Activated B cell treated with CpG ODN at 0.5 μM for 24 hours (primary cell): ENCODE measurements at regions not wholly inside any gene's neighbourhood (a gene's known extent, or its start where the extent isn't known, plus 50 kb on each side); places are given as distances from the start of the nearest gene placed in this dataset.
"Not testable (repeated sequence)": the region's sequence is repeated elsewhere in the genome, so short reads cannot be mapped to it uniquely, and the experiment has no call there.

Source experiments
- ATAC-seq: fragments of 200-7000 bp; cut with Tn5 transposase; one replicate; pipeline ENCODE4 v1.10.0; 2021; ENCODE audit warnings: low read depth, mild to moderate bottlenecking, moderate library complexity
- CTCF ChIA-PET: fragments of 350-600 bp; sonication (Branson Sonifier 250); formaldehyde crosslinking; loops from one replicate; lab custom pipeline; 2021; ENCODE audit warnings: antibody characterized with exemption; lab: Charles Lee
- POLR2A ChIA-PET: fragments of 350-600 bp; sonication (Branson Sonifier 250); formaldehyde crosslinking; loops from one replicate; lab custom pipeline; 2021; ENCODE audit warnings: antibody characterized with exemption; lab: Charles Lee
- DNase-seq: peaks from one replicate; pipeline ENCODE4 v3.0.0; 2022
- H3K27ac Mint-ChIP-seq: one replicate; pipeline ENCODE4 v1.8.0; 2020; ENCODE audit warnings: mixed read lengths
- H3K27me3 Mint-ChIP-seq: one replicate; pipeline ENCODE4 v1.8.0; 2021; ENCODE audit warnings: mixed read lengths
- H3K36me3 Mint-ChIP-seq: one replicate; pipeline ENCODE4 v1.8.0; 2021; ENCODE audit warnings: low read depth, mixed read lengths
- H3K4me1 Mint-ChIP-seq: one replicate; pipeline ENCODE4 v1.8.0; 2021; ENCODE audit warnings: mixed read lengths
- H3K4me3 Mint-ChIP-seq: one replicate; pipeline ENCODE4 v1.8.0; 2020; ENCODE audit warnings: mild to moderate bottlenecking, mixed read lengths
- H3K9me3 Mint-ChIP-seq: one replicate; pipeline ENCODE4 v1.8.0; 2020; ENCODE audit warnings: mixed read lengths
- CTCF ChIP-seq: fragments of 200-600 bp; IDR thresholded peaks from one replicate; pipeline ENCODE4 v1.8.0; 2022; ENCODE audit warnings: antibody characterized with exemption, mild to moderate bottlenecking
- intact Hi-C: fragments of 100-400 bp; cut with micrococcal nuclease; formaldehyde crosslinking; loops from one replicate; pipeline ENCODE4 v1.15.1; 2024

DNA sequence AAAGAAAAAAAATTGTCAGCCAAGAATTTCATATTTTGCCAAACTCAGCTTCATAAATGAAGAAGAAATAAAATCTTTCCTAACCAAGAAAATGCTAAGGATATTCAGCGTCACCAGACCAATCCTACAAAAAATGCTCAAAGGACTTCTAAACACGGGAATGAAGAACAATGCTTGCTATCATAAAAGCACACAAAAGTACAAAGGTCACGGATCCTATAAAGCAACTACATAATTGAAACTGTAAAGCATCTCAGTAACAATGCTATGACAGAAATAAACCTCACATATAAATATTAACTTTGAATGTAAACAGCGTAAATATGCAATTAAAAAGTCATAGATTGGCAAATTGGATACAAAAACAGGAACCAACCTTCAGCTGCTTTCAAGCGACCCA lies 1314.6 kb upstream of the GYPC start:
- POLR2A ChIA-PET, result no interaction called here
- TF ChIP-seq CTCF, result no peak
- Mint-ChIP-seq H3K36me3 (no peaks in the 10 kb centered on the region), H3K4me3 (no peak overlapping the region), H3K4me1 (no peaks in the 10 kb centered on the region), H3K27ac (no peak overlapping the region), H3K9me3 (peaks cover 9% of the 10 kb centered on the region), H3K27me3 (no peaks in the 10 kb centered on the region)
- no peak for DNase-seq
- CTCF ChIA-PET, result no interaction called here
- intact Hi-C loops, result no loop called here
- ATAC-seq, result no peak

DNA sequence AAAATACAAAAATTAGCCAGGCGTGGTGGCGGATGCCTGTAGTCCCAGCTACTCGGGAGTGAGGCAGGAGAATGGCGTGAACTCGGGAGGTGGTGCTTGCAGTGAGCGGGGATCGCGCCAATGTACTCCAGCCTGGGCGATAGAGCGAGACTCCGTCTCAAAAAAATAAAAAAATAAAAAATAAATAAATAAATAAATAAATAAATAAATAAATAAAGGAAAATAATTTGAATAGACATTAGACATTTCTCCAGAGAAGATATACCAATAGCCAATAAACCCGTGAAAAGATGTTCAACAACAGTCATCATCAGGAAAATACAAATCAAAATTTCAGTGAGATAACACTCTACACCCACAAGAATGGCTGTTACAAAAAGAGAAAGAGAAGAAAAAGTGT lies 1302.4 kb upstream of the GYPC start:
- H3K27me3 Mint-ChIP-seq, ATAC-seq, CTCF ChIA-PET, H3K9me3 Mint-ChIP-seq, intact Hi-C loops, H3K4me3 Mint-ChIP-seq, H3K4me1 Mint-ChIP-seq, POLR2A ChIA-PET, H3K36me3 Mint-ChIP-seq, H3K27ac Mint-ChIP-seq, DNase-seq: not testable (repeated sequence)

- Mint-ChIP-seq H3K9me3 (peaks cover 2% of the 10 kb centered on the region), H3K36me3 (no peaks in the 10 kb centered on the region), H3K27ac (no peak overlapping the region), H3K27me3 (no peaks in the 10 kb centered on the region), H3K4me1 (no peaks in the 10 kb centered on the region), H3K4me3 (no peak overlapping the region)
- no peak for ATAC-seq
- ChIA-PET CTCF (no interaction called here), POLR2A (no interaction called here)
- no peak for DNase-seq
- intact Hi-C loops, result no loop called here
- TF ChIP-seq CTCF, result no peak
Observed at GRCh38 chr2:125364192-125364983, 1291.6 kb upstream of the GYPC start.

GRCh38 chr2:125364984-125365265 lies 1291.0 kb upstream of the GYPC start:
- H3K9me3 Mint-ChIP-seq, result peaks cover 2% of the 10 kb centered on the region
- no peaks in the 10 kb centered on the region for H3K4me1 Mint-ChIP-seq
- no peak overlapping the region for H3K27ac Mint-ChIP-seq
- intact Hi-C loops, result no loop called here
- POLR2A ChIA-PET, result no interaction called here
- ATAC-seq (no peak), DNase-seq (no peak)
- no peaks in the 10 kb centered on the region for H3K27me3 Mint-ChIP-seq
- CTCF ChIA-PET, result no interaction called here
- no peak for TF ChIP-seq CTCF
- no peaks in the 10 kb centered on the region for H3K36me3 Mint-ChIP-seq
- H3K4me3 Mint-ChIP-seq, result no peak overlapping the region

GRCh38 chr2:125371867-125372266 lies 1284.1 kb upstream of the GYPC start:
- TF ChIP-seq CTCF, result no peak
- Mint-ChIP-seq H3K4me1 (no peaks in the 10 kb centered on the region), H3K36me3 (no peaks in the 10 kb centered on the region), H3K4me3 (no peak overlapping the region), H3K27me3 (no peaks in the 10 kb centered on the region), H3K9me3 (peaks cover 2% of the 10 kb centered on the region), H3K27ac (no peak overlapping the region)
- no peak for ATAC-seq
- intact Hi-C loops, result no loop called here
- ChIA-PET CTCF (no interaction called here), POLR2A (no interaction called here)
- no peak for DNase-seq

DNA sequence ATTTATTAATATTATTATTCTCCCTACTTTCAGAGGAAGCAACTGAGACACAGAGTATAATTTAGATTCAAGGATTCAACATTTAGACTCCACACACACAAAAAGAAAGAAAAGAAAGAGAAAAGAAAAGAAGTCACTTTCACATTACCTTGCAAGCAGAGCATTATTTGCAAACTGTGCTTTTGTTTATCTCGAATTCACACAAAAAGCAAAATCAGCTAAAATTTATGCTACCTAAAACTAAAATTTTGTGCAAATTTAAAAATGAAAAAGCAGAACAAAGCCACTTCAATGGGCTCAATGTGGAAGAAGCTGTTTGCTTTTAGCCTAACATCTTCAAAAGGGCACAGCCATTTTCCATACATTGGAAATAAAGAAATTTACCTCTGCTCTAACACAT lies 1282.7 kb upstream of the GYPC start:
- Mint-ChIP-seq H3K9me3 (peaks cover 2% of the 10 kb centered on the region), H3K27ac (no peak overlapping the region), H3K27me3 (no peaks in the 10 kb centered on the region), H3K36me3 (no peaks in the 10 kb centered on the region), H3K4me1 (no peaks in the 10 kb centered on the region), H3K4me3 (no peak overlapping the region)
- intact Hi-C loops, result no loop called here
- ATAC-seq (no peak), DNase-seq (no peak)
- ChIA-PET POLR2A (no interaction called here), CTCF (no interaction called here)
- TF ChIP-seq CTCF, result no peak
